ENCODE measurements at regions not wholly inside any gene's neighbourhood (a gene's known extent, or its start where the extent isn't known, plus 50 kb on each side); places are given as distances from the start of the nearest gene placed in this dataset.

DNA sequence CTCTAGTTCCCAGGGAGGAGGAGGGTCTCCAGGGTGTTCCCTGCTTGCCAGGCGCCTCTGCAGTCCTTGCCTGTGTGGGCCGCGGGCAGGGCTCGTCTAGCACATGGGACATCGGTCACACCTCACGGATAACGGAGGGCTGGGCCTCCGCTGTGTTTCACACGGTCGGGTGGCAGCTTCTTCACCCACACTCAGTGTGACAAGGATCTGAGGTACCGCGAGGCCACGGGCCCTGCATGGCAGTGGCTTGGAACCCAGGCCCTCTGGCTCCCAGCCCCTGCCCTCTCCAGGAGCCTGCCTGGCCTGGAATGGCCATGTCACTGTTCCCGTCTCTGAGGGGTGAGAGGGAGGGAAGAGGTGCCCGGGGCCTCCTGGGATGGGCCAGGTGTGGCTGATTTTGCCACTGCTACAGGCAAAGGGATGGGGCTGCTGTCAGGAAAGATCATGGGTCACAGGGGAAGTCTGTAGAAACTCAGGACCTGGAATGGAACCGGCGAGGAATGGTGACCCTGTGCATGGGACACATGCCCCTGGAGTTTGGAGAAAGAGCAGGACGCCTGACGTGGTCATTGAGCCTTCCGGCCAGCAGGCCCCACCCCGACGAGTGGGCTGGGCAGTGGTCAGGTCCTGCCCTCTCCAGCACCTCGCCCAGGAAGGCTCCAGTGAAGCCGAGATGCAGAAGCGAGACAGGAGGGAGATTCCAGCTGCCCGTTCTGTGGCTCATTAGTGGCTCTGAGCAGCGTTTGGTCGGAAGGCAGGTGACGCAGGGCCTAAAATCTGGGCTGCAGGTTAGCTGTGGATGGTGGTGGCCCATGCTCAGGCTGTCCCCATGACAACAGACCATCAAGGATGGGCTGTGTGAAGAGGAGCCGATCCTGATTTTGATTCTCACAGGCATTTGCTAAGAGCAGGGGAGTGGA lies 76.5 kb upstream of the GSE1 start:
- DNase-seq (ENCODE audit: low read depth) = no peak

DNA sequence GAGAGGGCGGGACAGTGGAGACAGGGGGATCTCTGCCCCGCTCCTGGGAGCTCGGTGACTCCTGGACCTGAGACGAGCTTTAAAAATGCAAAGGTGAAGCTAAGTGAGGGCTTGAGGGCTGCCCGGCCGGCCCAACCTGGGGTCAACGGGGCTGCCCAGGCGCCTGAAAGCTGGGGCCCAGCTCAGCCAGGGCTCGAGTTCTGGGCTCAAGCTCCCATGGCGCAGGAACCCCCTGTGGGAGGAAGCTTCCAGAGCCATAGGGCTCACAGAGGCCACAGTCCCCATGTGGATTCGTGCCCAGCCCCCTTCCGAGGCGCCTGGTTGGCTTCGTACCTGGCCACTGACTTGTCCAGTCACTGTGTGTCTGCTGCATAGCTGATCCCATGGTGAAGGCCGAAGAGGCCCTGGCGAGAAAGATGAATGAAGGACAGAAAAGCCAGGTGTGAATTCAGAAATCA lies 75.8 kb upstream of the GSE1 start:
- no peak for DNase-seq (ENCODE audit: low read depth)

DNA sequence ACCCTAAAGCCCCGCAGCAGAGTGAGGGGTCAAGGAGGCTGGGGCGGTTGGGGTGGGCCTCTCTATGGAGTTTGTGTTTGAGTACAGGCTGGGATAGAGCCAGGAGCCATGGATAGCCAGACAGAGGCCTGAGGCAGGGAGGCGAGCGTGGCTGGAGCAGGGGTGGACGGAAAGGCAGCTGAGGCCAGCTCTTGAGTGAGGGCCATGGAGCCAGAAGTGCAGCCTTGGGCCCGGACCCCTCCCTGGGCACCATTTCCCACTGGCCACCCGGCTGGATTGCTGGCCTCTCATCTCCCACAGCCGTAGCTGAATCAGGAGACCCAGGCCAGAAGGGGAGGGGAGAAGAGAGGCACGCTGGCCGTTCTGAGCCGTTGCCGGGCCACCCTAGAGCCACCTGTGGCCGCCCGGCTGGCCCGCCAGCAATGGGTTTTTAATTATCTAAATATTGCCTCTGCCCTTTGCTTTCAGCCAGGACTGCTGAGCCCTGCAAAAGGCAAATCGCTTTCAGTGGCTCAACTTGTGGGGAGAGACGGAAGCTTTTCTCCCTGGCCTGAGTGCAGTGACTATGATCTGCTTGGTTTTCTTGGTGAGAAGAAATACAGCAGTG lies 75.2 kb upstream of the GSE1 start:
- DNase-seq (ENCODE audit: low read depth) = no peak

DNA sequence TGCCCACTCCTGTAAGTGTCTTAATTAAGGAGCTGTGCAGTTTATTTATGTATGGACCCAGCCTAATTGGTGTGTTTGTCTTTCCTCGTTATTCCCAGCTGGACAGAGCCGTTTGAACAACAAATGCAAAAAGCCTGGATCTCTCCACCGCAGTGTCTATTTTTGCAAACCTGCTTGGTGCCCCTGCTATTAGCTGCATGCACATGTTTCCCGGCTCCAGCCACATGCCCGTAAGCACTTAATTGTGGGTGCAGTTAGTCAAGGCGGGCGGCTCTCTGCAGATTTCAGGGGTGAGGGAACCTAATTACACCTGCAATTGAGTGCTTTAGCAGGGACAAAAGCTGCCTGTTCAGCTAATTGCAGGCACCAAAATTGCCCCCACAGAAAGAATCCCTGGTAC lies 74.0 kb upstream of the GSE1 start:
- DNase-seq (ENCODE audit: low read depth) = no peak

DNA sequence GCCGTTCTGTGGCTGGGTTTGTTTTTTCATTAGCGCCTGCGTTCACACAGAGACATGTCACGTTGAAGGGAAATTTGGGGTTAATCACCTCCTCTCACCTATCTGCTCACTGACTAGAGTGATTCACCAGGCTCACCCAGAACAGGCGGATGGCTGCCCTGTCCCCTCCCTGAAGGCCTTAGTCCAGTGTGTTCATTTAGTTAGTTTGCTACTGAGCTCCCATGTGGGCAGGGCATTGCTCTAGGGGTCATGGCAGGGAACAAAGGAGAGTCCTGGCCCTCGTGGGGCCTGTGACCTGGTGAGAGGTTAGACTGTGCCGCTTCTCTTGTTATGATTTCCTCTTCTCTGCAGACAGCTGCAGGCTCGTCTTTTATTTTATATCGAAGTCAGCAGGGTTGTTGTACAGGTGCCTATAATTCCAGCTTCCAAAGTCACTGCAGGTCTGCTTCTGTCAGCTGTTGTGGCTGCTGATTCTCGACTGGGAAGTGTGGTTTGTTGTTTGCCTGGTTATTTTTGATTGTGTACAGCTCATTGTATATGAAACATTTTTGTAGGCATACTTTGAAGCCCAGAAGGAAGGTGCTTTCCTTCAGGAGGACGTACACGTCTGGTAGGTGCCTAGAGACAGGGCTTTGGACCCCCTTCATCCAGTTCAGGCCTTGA lies 73.4 kb upstream of the GSE1 start:
- DNase-seq (ENCODE audit: low read depth) = no peak

DNA sequence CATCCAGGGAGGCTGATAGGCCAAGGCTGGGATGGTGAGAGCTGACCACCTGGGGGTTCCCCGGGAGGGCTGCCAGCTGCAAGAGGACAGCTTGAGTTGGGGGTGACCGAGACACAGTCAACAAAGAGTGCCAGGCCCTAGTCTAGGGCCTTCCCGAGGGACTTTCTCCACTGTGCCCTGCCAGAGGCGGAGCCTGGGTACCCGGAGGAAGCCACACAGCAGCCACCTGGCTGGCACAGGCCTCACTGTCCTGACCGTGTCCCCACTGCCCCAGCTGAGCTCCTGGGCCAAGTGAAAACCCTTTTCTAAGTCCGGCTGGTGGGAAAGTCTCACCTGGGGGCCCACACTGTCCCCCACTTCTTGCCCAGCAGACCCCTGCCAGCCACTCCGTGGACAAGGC lies 71.9 kb upstream of the GSE1 start:
- DNase-seq (ENCODE audit: low read depth) = no peak

DNA sequence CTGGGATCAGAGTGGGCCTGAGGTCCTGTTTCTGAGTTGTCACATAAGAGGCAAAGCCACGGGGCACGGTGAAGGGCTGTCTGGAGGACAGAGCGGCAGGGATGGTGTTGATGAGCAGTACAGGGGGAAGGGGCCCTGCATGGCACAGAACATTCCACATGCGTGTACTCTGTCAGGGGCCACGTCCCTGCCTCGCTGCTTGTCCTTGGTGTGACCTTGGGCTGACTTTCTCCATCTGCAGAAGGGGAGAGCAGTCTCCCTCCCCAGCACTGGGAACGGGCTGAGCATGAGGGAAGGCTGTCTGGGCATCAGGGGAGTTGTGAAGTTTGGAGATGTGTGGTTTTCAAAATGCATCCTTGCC lies 71.5 kb upstream of the GSE1 start:
- no peak for DNase-seq (ENCODE audit: low read depth)

DNA sequence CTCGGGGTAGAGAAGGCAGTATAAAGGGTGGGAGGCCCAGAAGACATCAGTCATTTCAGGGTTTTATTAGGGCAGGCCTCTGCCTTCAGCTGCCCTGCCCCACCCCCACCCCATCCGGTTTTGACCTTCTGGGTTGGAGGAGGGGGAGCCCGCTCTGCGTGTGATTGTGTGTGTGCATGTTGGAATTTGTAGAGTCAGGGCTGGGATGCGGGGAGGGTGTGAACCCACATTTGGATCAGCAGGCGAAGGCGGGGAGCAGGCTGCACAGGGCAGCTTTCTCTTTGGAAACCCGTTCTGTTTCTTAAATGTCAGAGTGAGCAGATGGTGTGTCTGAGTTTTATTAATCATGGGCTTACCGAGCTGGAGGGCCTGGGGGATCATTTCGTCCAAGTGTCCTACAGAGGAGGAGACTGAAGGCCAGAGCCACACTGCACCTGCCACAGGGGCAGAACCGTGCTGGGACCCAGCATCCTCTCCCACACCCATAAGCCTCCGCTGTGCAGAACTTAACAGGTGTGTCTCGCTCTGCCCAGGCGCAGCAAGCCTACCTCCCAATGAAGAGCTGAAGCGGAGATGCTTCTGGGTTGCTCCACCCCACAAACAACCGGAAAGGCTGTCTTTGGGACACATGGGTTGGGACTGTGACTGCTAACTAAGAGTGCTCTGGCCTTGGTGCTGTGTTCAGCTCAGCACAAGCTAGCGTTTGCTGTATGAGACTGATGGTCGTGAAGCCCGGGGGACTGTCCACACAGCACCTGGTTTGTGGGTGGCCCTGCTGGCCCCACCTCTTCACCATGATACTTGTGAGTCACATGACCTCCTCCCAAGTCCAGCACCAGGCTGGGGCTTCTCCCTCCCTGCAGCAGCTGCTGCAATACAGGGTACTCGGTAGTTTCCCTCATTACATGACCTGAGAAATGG lies 70.9 kb upstream of the GSE1 start:
- DNase-seq (ENCODE audit: low read depth) = no peak

DNA sequence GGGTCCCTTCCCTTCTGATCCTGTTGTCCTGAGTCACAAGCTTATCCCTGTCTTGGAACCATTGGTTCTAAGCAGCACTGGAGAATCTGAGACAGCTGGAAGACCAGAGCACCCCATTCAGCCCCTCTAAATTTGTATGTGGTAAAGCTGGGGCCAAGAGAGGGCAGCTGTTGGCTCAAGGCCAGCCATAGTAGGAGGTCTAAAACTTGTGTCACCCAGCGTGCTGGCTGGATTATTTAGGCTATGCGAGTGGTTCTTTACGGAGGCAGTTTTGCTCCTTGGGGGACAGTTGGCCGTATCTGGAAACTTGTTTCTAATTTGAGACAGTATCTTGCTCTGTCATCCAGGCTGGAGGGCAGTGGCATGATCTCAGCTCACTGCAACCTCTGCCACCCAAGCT lies 69.6 kb upstream of the GSE1 start:
- DNase-seq (ENCODE audit: low read depth) = no peak

DNA sequence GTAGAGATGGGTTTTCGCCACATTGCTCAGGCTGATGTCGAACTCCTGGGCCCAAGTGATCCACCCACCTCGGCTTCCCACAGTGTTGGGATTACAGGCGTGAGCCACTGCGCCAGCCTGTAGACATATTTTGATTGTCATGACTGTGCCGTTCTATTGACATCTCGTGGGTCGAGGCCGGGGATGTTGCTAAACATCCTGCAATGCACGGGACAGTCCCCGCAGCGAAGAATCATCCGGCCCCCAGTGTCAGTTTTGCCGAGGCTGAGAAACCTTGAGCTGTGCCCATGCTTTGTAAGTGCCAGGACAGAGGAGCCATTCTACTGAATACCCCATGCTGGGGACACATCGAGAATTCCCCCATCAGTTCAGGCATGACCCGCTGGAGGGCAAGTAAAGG lies 69.1 kb upstream of the GSE1 start:
- no peak for DNase-seq (ENCODE audit: low read depth)

DNA sequence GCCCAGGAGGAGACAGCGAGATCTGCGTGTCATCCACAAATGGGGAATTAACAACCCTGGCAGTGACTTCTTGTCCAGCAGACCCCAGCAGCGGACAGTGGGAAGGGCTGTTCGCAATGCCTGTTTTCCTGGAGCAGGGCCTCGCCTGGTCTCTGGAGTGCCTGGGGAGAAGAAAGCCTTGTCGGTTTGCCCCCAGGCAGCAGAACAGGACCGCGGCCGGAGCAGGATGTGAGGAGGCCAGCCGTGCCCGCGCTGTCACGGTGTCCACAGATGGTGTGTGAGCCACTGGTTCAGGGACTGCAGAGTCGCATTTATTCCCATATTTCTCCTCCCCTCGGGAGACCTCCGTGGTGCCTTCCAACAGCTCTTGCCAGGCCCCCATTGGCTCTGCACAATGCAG lies 68.5 kb upstream of the GSE1 start:
- no peak for DNase-seq (ENCODE audit: low read depth)

DNA sequence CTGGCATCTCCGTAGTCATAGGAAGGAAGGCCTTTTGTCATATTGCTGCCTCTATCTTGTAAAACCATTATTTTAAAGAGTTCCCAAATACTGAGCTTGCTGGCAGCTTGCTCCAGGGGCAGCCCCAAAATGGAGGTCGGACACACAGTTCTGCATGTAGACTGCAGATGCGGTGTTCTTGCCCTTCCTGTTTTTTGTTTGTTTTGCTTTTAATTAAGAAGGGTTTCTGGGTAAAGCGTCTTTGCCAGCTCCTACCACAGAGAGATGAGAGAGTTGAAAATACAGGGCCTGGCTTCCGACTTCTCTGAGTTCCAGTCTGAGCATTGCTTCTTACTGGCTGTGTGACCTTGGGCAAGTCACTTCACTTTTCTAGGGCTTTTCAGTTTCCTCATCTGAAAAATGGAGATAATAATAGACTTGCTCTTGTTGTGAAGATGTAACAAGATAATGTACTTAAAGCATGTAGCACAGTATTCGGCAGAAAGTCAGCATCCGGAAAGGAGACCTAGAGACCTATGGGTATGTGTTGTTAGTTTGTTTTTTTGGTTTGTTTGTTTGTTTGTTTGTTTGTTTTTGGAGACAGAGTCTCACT lies 67.8 kb upstream of the GSE1 start:
- no peak for DNase-seq (ENCODE audit: low read depth)

DNA sequence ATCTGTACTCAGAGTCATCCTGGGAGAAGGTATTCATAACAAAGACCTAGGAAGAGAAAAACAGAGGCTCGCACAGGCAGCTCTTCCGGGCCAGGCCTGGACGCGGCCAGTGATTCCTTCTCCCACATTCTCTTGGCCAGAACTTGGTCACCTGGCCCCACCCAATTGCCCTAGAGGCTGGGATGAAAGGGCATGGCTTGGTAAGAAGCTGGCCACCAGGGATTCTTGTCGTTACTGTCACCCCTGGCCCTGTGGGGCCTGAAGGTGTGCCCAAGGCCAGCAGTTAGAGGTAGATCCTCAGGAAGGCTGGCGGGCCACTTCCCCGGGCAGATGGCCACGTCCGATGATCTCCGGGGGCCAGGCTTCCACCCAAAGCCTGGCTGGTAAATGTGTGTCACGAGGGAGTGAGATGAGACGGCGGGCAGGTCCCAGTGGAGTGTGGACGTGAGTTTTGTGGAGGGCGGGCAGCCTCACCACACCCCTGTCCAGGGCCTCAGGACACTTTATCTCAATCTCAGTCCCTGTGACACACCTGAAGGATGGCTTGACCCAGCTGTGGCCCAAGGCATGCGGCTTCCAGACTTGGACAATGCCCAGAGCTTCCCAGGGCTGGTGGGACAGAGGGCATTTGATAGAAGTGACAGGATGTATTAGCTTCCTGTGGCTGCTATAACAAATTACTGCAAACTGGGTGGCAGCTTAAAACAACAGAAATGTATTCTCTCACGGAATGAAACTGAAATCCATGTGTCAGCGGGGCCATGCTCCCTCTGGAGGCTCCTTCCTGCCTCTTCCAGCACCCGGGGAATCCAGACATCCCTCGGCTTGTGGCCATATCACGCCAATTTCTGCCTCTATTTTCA lies 66.3 kb upstream of the GSE1 start:
- no peak for DNase-seq (ENCODE audit: low read depth)

DNA sequence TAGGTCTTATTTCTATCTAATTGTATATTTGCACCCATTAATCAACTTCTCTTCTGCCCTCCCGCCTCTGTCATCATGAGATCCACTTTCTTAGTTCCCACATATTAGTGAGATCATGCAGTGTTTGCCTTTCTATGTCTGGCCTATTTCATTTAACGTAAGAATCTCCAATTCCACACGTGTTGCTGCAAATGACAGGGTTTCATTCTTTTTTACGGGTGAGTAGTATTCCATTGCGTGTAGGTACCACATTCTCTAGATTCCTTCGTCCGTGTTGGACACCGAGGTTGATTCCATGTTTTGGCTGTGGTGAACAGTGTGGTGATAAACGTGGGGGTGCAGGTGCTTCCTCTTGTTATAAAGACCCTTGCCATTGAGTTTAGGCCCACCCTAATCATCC lies 64.7 kb upstream of the GSE1 start:
- DNase-seq (ENCODE audit: low read depth) = no peak

DNA sequence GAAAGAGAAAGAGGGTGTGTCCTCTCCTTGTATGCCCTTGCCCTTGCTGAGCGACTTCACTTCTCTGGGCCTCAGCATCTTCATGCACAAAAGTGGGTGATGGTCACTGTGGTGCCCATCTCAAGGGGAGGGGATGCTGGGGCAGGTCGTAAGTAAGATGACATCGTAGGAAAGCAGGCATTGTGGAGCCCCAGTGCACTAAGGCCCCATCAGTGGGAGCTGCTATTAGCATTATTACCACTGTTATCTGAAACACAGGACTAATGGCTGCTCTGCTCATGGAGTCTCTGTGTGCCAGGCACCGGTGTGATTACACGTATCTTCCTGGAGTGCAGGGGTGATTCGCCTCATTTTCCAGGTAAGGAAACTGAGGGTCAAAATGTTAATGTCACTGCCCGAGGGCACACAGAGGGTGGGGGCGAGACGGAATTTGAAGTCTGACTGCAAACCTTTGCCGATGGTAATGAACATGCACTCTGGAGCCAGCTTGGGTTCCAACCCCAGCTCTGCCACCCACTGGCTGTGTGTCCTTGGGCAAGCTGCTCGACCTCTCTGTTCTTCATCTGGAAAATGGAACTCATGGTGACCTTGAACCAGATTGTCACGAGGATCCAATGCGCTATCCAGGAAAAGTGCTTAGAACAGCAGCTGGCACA lies 63.2 kb upstream of the GSE1 start:
- DNase-seq (ENCODE audit: low read depth) = no peak

DNA sequence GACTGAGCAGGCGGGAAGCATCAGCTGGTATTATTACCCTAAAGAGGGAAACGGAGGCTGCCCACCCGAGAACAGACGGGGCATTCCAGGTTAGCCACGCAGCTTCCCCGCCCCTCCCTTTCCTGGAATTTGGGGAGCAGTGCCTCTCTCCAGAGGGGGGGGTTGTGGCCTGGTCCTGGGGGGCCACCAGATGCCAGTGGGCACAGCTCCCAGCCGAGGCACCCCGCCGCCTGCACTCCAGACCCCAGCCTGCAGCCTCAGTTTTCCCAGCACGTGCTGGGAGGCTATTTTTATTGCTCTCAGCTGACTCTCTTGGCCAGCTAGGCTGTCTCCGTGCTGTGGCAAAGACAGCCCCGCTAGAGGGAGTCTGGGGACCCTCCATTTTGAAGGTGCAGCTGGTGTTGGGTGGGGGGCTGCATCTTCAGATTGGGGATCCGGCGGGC lies 62.7 kb upstream of the GSE1 start:
- DNase-seq (ENCODE audit: low read depth) = no peak

DNA sequence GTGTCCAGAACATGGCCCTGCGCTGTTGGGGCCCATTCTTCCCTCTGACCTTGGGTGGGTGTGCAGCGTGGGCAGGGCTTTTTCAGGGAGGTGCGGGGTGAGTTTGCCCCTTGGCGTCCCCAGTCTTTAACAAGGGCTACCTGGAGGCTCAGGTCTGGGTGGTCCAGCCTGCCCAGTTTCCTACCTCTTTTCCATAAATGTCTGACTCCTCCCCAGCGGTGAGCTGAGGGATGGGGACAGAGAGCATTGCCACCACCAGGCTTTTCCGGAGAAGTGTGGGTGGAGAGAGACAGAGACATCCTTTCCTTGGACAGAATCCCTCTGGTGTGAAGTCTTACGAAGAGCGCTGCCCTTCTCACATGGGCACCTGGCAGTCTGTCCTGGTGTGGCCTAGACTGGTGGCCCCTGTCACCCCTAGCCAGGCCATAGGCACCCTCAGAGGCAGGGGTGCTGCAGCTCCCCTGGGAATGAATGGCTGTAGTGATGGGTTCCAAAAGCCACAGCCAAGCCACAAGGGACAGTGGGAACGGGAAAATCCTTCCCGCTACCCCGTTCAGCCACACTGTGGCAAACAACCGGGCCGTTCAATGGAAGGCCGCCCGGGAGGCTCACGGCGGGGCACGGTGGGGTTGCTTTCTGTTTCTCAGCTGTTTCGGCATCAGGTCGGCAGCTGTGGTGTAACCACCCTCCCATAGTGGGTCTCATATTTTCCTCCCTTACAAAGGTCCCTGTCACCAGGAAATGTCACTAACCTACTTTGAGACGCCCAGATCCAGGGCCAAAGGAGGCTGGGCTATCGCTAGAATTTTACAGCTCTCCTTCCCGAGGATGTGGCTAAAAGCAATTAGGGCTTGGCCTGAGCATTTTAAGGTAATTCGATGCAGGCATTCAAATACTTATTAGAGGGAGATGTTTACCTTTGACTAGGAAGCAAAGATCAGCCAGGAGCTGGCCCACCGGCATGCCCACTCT lies 61.9 kb upstream of the GSE1 start:
- no peak for DNase-seq (ENCODE audit: low read depth)

DNA sequence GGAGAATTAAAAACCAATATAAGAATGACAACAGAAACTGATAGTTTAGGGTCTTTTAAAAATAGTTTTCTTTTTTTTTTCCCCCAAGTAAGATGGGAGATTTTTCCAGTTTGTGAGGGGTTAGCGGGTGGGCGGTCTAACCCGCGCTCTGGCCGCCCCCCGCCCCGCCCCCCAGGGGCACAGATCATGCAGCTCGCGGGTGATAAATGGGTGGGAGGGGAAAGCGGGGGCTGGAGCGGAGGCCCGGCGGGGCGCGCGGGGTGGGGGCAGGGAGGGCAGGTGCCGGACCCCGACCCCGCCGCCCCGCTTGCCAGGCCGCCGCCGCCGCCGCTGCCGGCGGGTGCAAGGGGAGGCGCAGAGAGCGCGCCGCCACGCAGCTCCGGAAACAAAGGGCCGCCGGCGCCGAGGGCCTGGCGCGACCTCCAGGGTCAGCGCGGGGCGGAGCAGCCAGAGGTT lies 60.1 kb upstream of the GSE1 start:
- DNase-seq (ENCODE audit: low read depth) = no peak
